ENCODE measurements at regions not wholly inside any gene's neighbourhood (a gene's known extent, or its start where the extent isn't known, plus 50 kb on each side); places are given as distances from the start of the nearest gene placed in this dataset.

- H3K4me1 ChIP-seq (ENCODE audit: insufficient read depth, low read length, poor library complexity, severe bottlenecking): no peaks in the 10 kb centered on the region
- no peaks in the 10 kb centered on the region for H3K9me3 ChIP-seq (ENCODE audit: insufficient read depth, low read depth, low read length)
- no peaks in the 10 kb centered on the region for H3K79me2 ChIP-seq (ENCODE audit: insufficient read depth, low read length)
- H4K20me1 ChIP-seq (ENCODE audit: insufficient read depth, low read length, poor library complexity, severe bottlenecking): no peaks in the 10 kb centered on the region
- H3K4me3 ChIP-seq (ENCODE audit: low read length, poor library complexity, severe bottlenecking): no peak overlapping the region
- H3K27me3 ChIP-seq (ENCODE audit: insufficient read depth, low read length, poor library complexity, severe bottlenecking): no peaks in the 10 kb centered on the region
- TF ChIP-seq EZH2phosphoT487 (IDR thresholded peaks at IDR 0.05; ENCODE audit: borderline replicate concordance) (no peak), CTCF (conservative IDR thresholded peaks at IDR 0.05; ENCODE audit: low read length) (no peak)
- no peak overlapping the region for H2AFZ ChIP-seq (ENCODE audit: low read length)
- H3K9ac ChIP-seq (ENCODE audit: low read depth, low read length, poor library complexity, severe bottlenecking): no peak overlapping the region
- no peaks in the 10 kb centered on the region for H3K9me2 ChIP-seq (replicated peaks; ENCODE audit: low read depth, low read length)
- H3K36me3 ChIP-seq (ENCODE audit: insufficient read depth, low read length): no peaks in the 10 kb centered on the region
- H3F3A ChIP-seq (ENCODE audit: low read depth): no peaks in the 10 kb centered on the region
- no peak overlapping the region for H3K4me2 ChIP-seq (ENCODE audit: low read depth, low read length, poor library complexity, severe bottlenecking)
Measured at GRCh38 chr6:164130585-164130984, 716.1 kb downstream of the QKI start.

GRCh38 chr6:164130151-164130550 lies 715.6 kb downstream of the QKI start:
- H3K9ac ChIP-seq (ENCODE audit: low read depth, low read length, poor library complexity, severe bottlenecking): no peak overlapping the region
- no peaks in the 10 kb centered on the region for H4K20me1 ChIP-seq (ENCODE audit: insufficient read depth, low read length, poor library complexity, severe bottlenecking)
- H3K79me2 ChIP-seq (ENCODE audit: insufficient read depth, low read length): no peaks in the 10 kb centered on the region
- no peak overlapping the region for H2AFZ ChIP-seq (ENCODE audit: low read length)
- TF ChIP-seq EZH2phosphoT487 (IDR thresholded peaks at IDR 0.05; ENCODE audit: borderline replicate concordance) (no peak), CTCF (conservative IDR thresholded peaks at IDR 0.05; ENCODE audit: low read length) (no peak)
- H3K36me3 ChIP-seq (ENCODE audit: insufficient read depth, low read length): no peaks in the 10 kb centered on the region
- no peaks in the 10 kb centered on the region for H3K4me1 ChIP-seq (ENCODE audit: insufficient read depth, low read length, poor library complexity, severe bottlenecking)
- H3F3A ChIP-seq (ENCODE audit: low read depth): no peaks in the 10 kb centered on the region
- H3K9me3 ChIP-seq (ENCODE audit: insufficient read depth, low read depth, low read length): no peaks in the 10 kb centered on the region
- no peak overlapping the region for H3K4me2 ChIP-seq (ENCODE audit: low read depth, low read length, poor library complexity, severe bottlenecking)
- no peaks in the 10 kb centered on the region for H3K27me3 ChIP-seq (ENCODE audit: insufficient read depth, low read length, poor library complexity, severe bottlenecking)
- H3K4me3 ChIP-seq (ENCODE audit: low read length, poor library complexity, severe bottlenecking): no peak overlapping the region
- H3K9me2 ChIP-seq (replicated peaks; ENCODE audit: low read depth, low read length): no peaks in the 10 kb centered on the region

- H3K9me2 ChIP-seq (replicated peaks; ENCODE audit: low read depth, low read length): no peaks in the 10 kb centered on the region
- H3K4me1 ChIP-seq (ENCODE audit: insufficient read depth, low read length, poor library complexity, severe bottlenecking): no peaks in the 10 kb centered on the region
- no peaks in the 10 kb centered on the region for H3K36me3 ChIP-seq (ENCODE audit: insufficient read depth, low read length)
- no peak overlapping the region for H3K9ac ChIP-seq (ENCODE audit: low read depth, low read length, poor library complexity, severe bottlenecking)
- H3K79me2 ChIP-seq (ENCODE audit: insufficient read depth, low read length): no peaks in the 10 kb centered on the region
- H3F3A ChIP-seq (ENCODE audit: low read depth): no peaks in the 10 kb centered on the region
- H3K27me3 ChIP-seq (ENCODE audit: insufficient read depth, low read length, poor library complexity, severe bottlenecking): no peaks in the 10 kb centered on the region
- H3K4me2 ChIP-seq (ENCODE audit: low read depth, low read length, poor library complexity, severe bottlenecking): no peak overlapping the region
- no peak overlapping the region for H2AFZ ChIP-seq (ENCODE audit: low read length)
- H4K20me1 ChIP-seq (ENCODE audit: insufficient read depth, low read length, poor library complexity, severe bottlenecking): no peaks in the 10 kb centered on the region
- H3K4me3 ChIP-seq (ENCODE audit: low read length, poor library complexity, severe bottlenecking): no peak overlapping the region
- TF ChIP-seq CTCF (conservative IDR thresholded peaks at IDR 0.05; ENCODE audit: low read length) (no peak), EZH2phosphoT487 (IDR thresholded peaks at IDR 0.05; ENCODE audit: borderline replicate concordance) (no peak)
- H3K9me3 ChIP-seq (ENCODE audit: insufficient read depth, low read depth, low read length): no peaks in the 10 kb centered on the region
Measured at GRCh38 chr6:164129218-164129617, 714.7 kb downstream of the QKI start.
